ENCODE measurements at regions not wholly inside any gene's neighbourhood (a gene's known extent, or its start where the extent isn't known, plus 50 kb on each side); places are given as distances from the start of the nearest gene placed in this dataset.

DNA sequence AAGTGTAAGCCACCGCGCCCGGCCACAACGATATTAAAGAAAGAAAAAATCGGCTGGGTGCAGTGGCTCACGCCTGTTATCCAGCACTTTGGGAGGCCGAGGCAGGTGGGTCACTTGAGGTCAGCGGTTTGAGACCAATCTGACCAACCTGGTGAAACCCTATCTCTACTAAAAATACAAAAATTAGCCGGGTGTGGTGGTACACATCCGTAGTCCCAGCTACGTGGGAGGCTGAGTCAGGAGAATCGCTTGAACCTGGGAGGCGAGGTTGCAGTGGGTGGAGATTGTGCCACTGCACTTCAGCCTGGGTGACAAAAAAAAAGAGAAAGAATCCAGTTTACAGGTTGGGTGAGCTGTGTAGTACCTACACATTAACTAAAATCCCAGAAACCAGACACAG, 99.9 kb upstream of the CACNA1A start:
- no peak for TF ChIP-seq POLR2A (IDR thresholded peaks at IDR 0.05)
- TF ChIP-seq, protein P1, sequence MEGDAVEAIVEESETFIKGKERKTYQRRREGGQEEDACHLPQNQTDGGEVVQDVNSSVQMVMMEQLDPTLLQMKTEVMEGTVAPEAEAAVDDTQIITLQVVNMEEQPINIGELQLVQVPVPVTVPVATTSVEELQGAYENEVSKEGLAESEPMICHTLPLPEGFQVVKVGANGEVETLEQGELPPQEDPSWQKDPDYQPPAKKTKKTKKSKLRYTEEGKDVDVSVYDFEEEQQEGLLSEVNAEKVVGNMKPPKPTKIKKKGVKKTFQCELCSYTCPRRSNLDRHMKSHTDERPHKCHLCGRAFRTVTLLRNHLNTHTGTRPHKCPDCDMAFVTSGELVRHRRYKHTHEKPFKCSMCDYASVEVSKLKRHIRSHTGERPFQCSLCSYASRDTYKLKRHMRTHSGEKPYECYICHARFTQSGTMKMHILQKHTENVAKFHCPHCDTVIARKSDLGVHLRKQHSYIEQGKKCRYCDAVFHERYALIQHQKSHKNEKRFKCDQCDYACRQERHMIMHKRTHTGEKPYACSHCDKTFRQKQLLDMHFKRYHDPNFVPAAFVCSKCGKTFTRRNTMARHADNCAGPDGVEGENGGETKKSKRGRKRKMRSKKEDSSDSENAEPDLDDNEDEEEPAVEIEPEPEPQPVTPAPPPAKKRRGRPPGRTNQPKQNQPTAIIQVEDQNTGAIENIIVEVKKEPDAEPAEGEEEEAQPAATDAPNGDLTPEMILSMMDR (IDR thresholded peaks at IDR 0.05), result no peak
- DNase-seq, result no peak
- no peaks in the 10 kb centered on the region for H3K36me3 ChIP-seq
- no peak overlapping the region for H3K27ac ChIP-seq
- H3K4me3 ChIP-seq, result no peak overlapping the region
- H3K27me3 ChIP-seq, result no peaks in the 10 kb centered on the region
- no peaks in the 10 kb centered on the region for H3K4me1 ChIP-seq
- H3K9me3 ChIP-seq, result no peaks in the 10 kb centered on the region
- intact Hi-C loops (cut with DNase I; ENCODE audit: low total_unique reads), result no loop called here

DNA sequence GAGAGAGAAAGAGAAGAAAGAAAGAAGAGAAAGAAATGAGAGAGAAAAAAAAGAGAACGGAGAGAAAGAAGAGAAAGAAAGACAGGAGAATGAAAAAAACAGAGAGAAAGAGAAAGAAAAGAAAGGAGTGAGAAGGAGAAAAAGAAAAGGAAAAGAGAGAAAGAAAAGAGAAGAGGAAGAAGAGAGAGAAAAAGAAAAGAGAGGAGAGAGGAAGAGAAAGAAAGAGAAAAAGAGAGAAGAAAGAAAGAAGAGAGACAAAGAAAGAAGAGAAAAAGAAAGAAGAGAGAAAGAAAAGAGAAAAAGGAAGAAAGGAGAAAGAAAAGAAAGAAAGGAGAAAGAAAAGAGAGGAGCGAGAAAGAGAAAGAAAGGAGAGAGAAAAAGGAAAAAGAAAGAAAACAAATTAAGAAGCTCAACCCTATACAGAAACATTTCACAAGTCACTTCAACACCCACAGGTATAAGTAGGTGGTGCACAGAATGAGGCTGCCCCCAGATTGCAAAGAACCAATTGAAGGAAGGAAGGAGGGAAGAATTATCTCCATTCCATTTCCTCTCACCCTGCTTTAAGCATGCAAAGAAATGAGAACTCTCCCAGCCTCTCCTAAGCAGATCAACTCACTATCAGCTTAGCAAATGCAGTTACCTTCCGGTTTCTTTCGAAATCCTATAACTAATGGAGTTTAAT, 98.8 kb upstream of the CACNA1A start:
- Histone ChIP-seq H3K4me3 (no peak overlapping the region), H3K36me3 (no peaks in the 10 kb centered on the region), H3K27ac (no peak overlapping the region), H3K9me3 (no peaks in the 10 kb centered on the region), H3K27me3 (no peaks in the 10 kb centered on the region), H3K4me1 (no peaks in the 10 kb centered on the region)
- intact Hi-C loops (cut with DNase I; ENCODE audit: low total_unique reads), result no loop called here
- TF ChIP-seq, protein P1 (IDR thresholded peaks at IDR 0.05), result no peak
- TF ChIP-seq POLR2A (IDR thresholded peaks at IDR 0.05), result no peak
- DNase-seq, result no peak

DNA sequence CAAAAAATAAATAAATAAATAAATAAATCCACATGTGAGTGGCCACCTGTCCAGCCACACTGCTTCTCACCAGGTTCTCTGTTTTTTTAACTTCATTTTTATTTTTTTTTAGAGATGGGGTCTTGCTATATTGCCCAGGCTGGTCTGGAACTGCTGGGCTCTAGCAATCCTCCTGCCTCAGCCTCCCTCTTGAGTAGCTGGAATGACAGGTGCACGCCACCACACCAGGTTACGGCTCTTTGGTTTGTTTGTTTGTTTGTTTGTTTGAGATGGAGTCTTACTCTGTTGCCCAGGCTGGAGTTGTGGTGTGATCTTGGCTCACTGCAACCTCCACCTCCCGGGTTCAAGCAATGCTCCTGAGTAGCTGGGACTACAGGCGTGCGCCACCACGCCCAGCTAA, 94.5 kb upstream of the CACNA1A start:
- intact Hi-C loops (cut with DNase I; ENCODE audit: low total_unique reads), result no loop called here
- no peak overlapping the region for H3K4me3 ChIP-seq
- H3K27ac ChIP-seq, result no peak overlapping the region
- no peaks in the 10 kb centered on the region for H3K27me3 ChIP-seq
- H3K36me3 ChIP-seq, result no peaks in the 10 kb centered on the region
- TF ChIP-seq, protein P1 (IDR thresholded peaks at IDR 0.05), result no peak
- no peak for TF ChIP-seq POLR2A (IDR thresholded peaks at IDR 0.05)
- no peaks in the 10 kb centered on the region for H3K4me1 ChIP-seq
- no peaks in the 10 kb centered on the region for H3K9me3 ChIP-seq
- no peak for DNase-seq

DNA sequence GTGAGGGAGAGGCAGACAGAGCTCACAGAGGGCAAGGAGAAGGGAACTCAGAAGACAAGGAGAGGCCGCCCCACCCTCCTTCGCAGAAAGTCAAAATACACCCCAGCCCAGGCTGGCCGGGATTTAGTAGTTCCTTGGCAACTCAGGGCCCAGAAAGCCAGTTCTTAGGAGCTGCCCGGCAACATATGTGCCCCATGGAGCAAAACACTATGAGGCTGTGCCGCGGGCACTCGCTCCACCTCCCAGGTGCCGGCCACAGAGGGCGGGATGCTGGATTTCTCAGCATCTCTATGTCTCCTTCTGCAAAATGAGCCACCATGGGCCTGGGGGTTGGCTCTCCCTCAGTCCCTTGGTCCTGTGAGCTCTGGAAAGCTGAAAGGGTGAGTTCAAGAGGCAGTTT, 93.8 kb upstream of the CACNA1A start:
- TF ChIP-seq, protein P1 (IDR thresholded peaks at IDR 0.05), result no peak
- TF ChIP-seq POLR2A (IDR thresholded peaks at IDR 0.05), result no peak
- no peaks in the 10 kb centered on the region for H3K4me1 ChIP-seq
- H3K27ac ChIP-seq, result no peak overlapping the region
- intact Hi-C loops (cut with DNase I; ENCODE audit: low total_unique reads), result no loop called here
- H3K36me3 ChIP-seq, result no peaks in the 10 kb centered on the region
- no peaks in the 10 kb centered on the region for H3K9me3 ChIP-seq
- H3K27me3 ChIP-seq, result no peaks in the 10 kb centered on the region
- no peak for DNase-seq
- no peak overlapping the region for H3K4me3 ChIP-seq

DNA sequence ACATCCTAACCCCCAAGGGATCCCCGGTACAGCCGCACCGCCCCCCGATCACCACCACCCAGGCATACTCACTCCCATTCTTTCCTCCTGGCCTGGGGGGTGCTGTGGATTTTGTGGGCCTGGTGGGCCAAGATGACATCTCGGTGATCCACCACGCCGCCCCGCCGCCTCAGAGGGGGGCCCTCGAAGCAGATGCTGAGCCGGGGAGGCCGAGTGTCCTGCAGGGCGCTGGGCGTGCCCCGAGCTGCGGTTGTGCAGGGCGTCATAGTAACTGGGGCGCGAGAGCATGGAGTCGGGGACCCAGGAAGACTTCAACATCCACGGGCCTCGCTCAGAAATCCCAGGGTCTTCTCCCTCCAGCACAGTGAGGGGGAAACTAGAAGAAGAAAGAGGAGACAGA, 93.4 kb upstream of the CACNA1A start:
- Histone ChIP-seq H3K36me3 (no peaks in the 10 kb centered on the region), H3K27ac (no peak overlapping the region), H3K27me3 (no peaks in the 10 kb centered on the region), H3K4me1 (no peaks in the 10 kb centered on the region), H3K9me3 (no peaks in the 10 kb centered on the region), H3K4me3 (no peak overlapping the region)
- no peak for DNase-seq
- TF ChIP-seq POLR2A (IDR thresholded peaks at IDR 0.05), result no peak
- TF ChIP-seq, protein P1 (IDR thresholded peaks at IDR 0.05), result no peak
- intact Hi-C loops (cut with DNase I; ENCODE audit: low total_unique reads), result loop anchor here (5.0 to 10.0 kb wide), 2 partner anchors 265 to 473 kb away; partner anchors contain the start of gene MISP3

All from uterus (tissue), 3 donors.